ENCODE measurements at regions not wholly inside any gene's neighbourhood (a gene's known extent, or its start where the extent isn't known, plus 50 kb on each side); places are given as distances from the start of the nearest gene placed in this dataset.

- DNase-seq: no peak
Measured at GRCh38 chr6:91715171-91715805, 1128.4 kb upstream of the MAP3K7 start.

DNA sequence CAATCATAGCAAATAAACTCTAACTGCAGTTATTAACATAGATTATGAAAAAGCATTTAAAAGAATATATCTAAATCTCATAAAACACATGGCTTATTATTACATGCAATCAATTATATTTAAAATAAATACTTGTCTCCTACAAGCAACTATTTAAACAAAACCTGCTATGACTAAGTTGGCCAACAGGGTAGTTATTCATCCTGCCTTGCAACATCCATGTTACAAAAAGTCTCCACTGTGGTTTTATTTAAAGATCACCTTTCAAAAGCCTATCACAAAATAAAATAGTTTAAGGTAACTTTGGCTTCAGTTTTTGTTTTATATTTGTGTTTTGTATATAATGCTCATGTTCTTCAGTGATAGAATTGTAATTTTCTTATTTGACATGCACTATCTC, 1127.0 kb upstream of the MAP3K7 start:
- no peak for DNase-seq

- no peak for DNase-seq
Measured at GRCh38 chr6:91711518-91711917, 1124.6 kb upstream of the MAP3K7 start.

DNA sequence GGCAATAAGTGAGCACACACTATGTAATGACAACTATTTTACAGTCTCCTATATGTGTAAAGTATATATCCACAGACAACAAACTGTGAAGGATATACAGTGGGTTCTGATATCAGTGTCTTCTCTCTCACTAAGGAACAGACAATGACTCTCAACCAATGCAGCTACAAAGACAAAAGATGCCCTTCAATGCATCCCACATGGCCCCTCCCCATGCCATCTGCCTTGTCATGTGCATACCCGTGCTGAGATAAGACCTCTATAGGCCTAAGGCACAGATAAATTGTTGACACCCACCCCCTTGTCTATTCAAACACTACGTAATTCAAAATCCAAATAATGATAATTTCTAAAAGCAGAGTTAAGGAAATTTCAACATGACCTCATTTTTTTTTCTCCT, 1123.5 kb upstream of the MAP3K7 start:
- peak in 4 of 51 donors; percentile 0 to 21 (median 4) for DNase-seq

DNA sequence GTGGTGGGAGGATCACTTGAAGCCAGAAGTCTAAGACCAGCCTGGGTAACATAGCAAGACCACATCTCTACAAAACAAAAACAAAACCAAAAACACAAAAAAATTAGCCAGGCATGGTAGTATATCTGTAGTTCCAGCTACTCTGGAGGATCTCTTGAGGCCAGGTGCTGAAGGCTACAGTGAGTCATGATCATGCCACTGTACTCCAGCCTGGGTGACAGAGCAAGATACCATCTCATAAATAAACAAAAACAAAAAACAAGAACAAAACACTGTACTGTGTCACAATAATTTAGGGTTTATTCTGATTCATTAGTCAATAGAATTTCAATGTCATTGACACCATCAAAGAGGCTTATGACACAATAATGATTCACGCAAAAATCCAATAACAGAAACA, 1121.7 kb upstream of the MAP3K7 start:
- DNase-seq: no peak

DNA sequence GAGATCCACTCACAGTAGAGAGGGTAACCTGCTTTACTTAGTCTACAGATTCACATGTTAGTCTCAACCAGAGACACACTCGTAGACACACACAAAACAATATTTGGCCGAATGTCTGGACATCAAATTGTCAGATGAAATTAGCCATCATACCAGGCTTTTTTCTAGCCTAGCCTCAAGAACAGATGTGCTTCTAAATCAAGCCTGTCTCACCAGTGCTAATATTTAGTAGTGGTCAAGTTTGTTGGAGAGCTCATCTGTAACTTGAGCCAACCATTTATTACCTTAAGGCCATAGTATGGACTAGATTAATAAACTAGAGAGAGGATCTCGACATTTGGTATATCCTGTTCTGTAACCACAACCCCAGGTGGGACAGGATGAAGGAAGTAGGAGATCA, 1118.8 kb upstream of the MAP3K7 start:
- no peak for DNase-seq

GRCh38 chr6:91704531-91704930, 1117.7 kb upstream of the MAP3K7 start:
- DNase-seq: no peak

DNA sequence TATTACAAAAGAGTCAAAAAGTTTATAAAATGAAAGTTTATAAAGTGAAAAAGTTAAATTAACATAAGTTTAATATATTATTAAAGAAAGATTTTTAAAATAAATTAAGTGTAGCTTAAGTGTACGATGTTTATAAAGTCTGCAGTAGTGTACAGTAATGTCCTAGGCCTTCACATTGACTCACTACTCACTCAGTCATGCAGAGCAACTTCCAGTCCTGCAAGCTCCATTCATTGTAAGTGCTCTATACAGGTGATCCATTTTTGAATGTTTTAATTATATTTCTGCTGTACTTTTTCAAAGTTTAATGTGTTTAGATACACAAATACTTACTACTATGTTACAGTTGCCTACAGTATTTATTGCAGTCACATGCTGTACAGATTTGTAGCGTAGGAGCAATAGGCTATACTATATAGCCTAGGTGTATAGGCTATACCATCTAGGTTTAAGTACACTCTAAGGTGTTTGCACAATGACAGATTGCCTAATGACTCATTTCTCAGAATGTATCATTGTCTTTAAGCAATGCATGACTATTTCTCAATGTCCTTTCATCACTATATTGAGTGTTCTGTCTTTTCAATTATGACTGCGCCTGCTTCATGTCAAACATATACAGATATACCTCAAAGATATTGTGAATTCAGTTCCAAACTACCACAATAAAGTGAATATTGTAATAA, 1110.3 kb upstream of the MAP3K7 start:
- no peak for DNase-seq

GRCh38 chr6:91695221-91695620, 1108.3 kb upstream of the MAP3K7 start:
- DNase-seq: no peak

DNA sequence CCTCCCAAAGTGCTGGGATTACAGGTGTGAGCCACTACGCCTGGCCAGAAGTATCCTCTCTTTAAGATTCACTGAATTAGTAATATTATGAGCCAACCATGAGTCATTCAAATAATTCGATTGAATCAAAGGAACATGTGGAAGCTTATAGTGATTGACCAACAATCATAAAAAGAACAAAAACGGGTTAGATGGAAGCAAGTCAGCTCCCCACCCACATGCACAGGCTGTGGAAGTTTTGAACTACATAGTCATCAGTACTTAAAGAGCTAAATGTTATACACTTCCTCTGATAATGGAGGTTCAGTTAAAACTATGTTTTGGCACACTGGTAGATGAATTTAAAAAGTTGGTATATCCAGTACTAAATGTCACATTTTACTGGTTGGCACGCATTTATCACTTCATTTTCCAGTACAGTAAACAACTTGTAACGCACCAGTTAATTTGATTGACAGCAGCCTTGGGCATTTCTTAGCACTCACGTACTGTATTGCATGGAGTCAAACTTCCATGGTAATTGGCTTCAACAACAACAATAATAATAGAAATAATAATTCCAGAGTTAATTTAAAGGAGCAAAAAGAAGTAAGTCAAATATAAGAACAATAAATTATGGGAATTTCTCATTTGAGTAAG, 1107.3 kb upstream of the MAP3K7 start:
- DNase-seq: no peak

DNA sequence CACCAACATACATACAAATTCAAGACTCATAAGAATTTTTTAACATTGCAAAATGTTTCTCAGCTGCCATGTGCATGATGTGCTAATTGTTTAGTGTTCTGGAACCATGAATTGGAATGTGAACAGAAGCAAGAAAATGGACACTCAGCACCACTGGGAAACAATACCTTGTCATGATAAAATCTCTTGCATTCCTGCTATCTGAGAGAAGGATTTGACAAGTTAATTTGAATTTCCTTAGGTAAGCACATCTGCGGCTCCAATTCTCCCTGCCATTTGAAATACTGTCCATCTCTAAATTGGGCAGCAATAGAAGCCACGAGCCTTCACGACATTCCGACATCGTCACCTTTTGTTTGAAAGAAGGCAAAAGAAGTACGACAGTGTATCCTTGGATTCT, 1104.6 kb upstream of the MAP3K7 start:
- DNase-seq: no peak

- DNase-seq: no peak
Measured at GRCh38 chr6:91683240-91683639, 1096.4 kb upstream of the MAP3K7 start.

DNA sequence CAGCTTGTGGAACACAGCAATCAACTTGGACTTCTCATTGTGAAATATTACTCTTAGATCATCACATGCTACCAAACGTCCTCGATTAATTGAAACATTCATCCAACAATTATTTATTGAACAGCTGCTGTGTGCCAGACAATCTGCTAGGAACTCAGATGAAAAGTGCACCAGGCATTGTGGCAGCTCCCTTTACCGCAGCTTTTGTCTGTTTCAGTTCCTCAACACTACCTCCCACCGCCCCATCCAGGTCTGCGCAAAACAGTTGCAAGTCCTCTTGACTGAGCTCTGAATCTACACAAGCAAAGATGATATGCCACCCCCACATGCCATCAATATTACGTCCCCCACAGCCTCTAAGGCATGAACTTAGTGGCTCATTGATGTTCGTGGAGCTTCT, 1094.4 kb upstream of the MAP3K7 start:
- DNase-seq: no peak

GRCh38 chr6:91678679-91679446, 1092.0 kb upstream of the MAP3K7 start:
- DNase-seq: no peak

GRCh38 chr6:91672201-91672600, 1085.3 kb upstream of the MAP3K7 start:
- DNase-seq: no peak

- no peak for DNase-seq
Measured at GRCh38 chr6:91669871-91670268, 1083.0 kb upstream of the MAP3K7 start.

DNA sequence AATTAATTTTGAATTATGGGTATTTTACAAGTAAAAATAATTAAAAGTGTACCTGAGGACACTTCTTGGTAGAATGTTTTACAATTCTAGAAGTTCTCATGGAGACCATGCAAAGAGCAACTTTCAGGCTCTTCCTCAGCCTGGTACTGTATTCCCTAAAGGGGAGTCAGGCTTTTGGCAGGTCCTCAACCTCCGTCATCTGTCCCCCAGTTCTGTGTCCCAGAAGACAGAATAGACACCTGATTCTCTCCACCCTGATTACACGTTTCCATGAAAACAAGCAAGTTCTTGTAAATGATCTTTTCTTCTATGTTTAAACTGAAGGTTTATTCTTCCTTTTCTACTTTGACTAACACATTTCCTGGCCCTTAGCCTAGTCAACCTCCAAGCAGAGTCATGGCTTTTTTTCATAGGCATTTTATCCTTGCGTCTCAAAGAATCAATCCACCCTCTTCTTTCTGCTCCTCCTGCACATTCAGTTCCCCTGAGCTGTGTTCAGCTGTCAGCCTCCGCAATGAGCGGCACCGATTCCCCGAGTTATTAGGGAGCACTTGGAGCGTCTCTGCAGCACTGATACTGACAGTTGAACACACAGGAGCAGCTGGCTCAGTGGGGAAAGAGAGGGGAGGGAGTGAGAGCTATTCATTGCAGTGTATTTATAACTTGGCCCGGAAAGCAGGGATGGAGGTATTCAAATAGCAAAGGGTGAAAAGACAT, 1082.4 kb upstream of the MAP3K7 start:
- DNase-seq: peak in 30 of 51 donors; percentile 1 to 86 (median 6)

- no peak for DNase-seq
Measured at GRCh38 chr6:91667596-91667995, 1080.7 kb upstream of the MAP3K7 start.

GRCh38 chr6:91664327-91664959, 1077.6 kb upstream of the MAP3K7 start:
- DNase-seq: no peak

GRCh38 chr6:91660893-91661292, 1074.0 kb upstream of the MAP3K7 start:
- DNase-seq: no peak

GRCh38 chr6:91659891-91660290, 1073.0 kb upstream of the MAP3K7 start:
- no peak for DNase-seq
